OCI-LY3 (cell line): ENCODE measurements at regions not wholly inside any gene's neighbourhood (a gene's known extent, or its start where the extent isn't known, plus 50 kb on each side); places are given as distances from the start of the nearest gene placed in this dataset.

Source experiments
- EZH2phosphoT487 ChIP-seq: fragments of 200-600 bp; shearing (Covaris generic); IDR thresholded peaks from 2 replicates; pipeline ENCODE4 v1.6.1; 2018; ENCODE audit warnings: antibody characterized with exemption, mixed run types, low read depth
- TF ChIP-seq, protein P1 (sequence below): fragments of 200-600, 300-600 bp; sonication (generic); IDR thresholded peaks from 2 replicates; pipeline ENCODE4 v1.5.1; 2014; ENCODE audit warnings: antibody characterized with exemption, low read length, low read depth

DNA sequence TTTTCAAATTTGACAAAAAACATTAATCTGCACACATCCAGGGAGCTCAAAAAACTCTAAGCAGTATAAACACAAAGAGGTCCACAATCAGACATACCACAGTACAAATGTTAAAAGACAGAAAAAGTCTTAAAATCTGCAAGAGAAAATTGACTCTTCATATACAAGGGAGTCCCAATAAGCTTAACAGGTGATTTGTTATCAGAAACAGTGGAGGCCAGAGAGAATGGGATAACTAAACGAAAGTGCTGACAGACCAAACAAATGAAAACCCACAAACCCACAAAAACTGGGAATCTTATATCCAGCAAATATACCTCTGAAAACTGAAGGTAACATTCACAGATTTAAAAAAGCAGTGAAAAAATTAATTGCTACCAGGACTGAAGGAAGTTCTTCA, 182.0 kb upstream of the PAQR3 start:
- TF ChIP-seq, protein P1, sequence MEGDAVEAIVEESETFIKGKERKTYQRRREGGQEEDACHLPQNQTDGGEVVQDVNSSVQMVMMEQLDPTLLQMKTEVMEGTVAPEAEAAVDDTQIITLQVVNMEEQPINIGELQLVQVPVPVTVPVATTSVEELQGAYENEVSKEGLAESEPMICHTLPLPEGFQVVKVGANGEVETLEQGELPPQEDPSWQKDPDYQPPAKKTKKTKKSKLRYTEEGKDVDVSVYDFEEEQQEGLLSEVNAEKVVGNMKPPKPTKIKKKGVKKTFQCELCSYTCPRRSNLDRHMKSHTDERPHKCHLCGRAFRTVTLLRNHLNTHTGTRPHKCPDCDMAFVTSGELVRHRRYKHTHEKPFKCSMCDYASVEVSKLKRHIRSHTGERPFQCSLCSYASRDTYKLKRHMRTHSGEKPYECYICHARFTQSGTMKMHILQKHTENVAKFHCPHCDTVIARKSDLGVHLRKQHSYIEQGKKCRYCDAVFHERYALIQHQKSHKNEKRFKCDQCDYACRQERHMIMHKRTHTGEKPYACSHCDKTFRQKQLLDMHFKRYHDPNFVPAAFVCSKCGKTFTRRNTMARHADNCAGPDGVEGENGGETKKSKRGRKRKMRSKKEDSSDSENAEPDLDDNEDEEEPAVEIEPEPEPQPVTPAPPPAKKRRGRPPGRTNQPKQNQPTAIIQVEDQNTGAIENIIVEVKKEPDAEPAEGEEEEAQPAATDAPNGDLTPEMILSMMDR = no peak
- no peak for TF ChIP-seq EZH2phosphoT487
